ENCODE measurements at regions not wholly inside any gene's neighbourhood (a gene's known extent, or its start where the extent isn't known, plus 50 kb on each side); places are given as distances from the start of the nearest gene placed in this dataset.

- no peak overlapping the region for H3K23ac ChIP-seq (ENCODE audit: low read length)
- DNase-seq: no peak
- H3K36me3 ChIP-seq (ENCODE audit: control insufficient read depth in 1 of 2, insufficient read depth in 2 of 2, low read length in 2 of 2): no peaks in the 10 kb centered on the region
- no CpG with 5 or more reads among the region's 1 CpG for WGBS (ENCODE audit: extremely low coverage, insufficient coverage, insufficient read length)
- no peak overlapping the region for H2BK12ac ChIP-seq (ENCODE audit: low read length)
- H2BK5ac ChIP-seq (ENCODE audit: low read depth, low read length, poor library complexity): no peak overlapping the region
- H3K4me1 ChIP-seq (ENCODE audit: control insufficient read depth in 1 of 2, insufficient read depth in 2 of 2, low read length in 2 of 2): no peaks in the 10 kb centered on the region
- no peak overlapping the region for H4K91ac ChIP-seq (ENCODE audit: low read depth, low read length)
- no peaks in the 10 kb centered on the region for H3K9me3 ChIP-seq (ENCODE audit: insufficient read depth, low read depth, low read length)
- no peak overlapping the region for H3K4me2 ChIP-seq (ENCODE audit: low read length)
- H3K18ac ChIP-seq (ENCODE audit: low read length): no peak overlapping the region
- no peak overlapping the region for H3K4me3 ChIP-seq (ENCODE audit: low read depth, low read length)
- no peak overlapping the region for H4K8ac ChIP-seq (ENCODE audit: low read depth, low read length)
- no peak overlapping the region for H3K14ac ChIP-seq (ENCODE audit: low read length)
- no peak overlapping the region for H2BK120ac ChIP-seq (ENCODE audit: insufficient read depth, low read length, poor library complexity)
- no peak overlapping the region for H3K9ac ChIP-seq (ENCODE audit: low read length)
- H3K27ac ChIP-seq (ENCODE audit: low read depth, low read length): no peak overlapping the region
- H3K4ac ChIP-seq (ENCODE audit: low read depth, low read length): no peak overlapping the region
- H3K79me1 ChIP-seq (ENCODE audit: low read length): no peaks in the 10 kb centered on the region
- H3K79me2 ChIP-seq (ENCODE audit: control insufficient read depth, insufficient read depth, low read length, poor library complexity): no peaks in the 10 kb centered on the region
- no peak overlapping the region for H2AFZ ChIP-seq (ENCODE audit: insufficient read depth, low read length, poor library complexity)
- H2AK5ac ChIP-seq (ENCODE audit: low read length): no peak overlapping the region
- H3K27me3 ChIP-seq (ENCODE audit: insufficient read depth, low read length): no peaks in the 10 kb centered on the region
- H4K12ac ChIP-seq (ENCODE audit: low read depth, low read length): no peak overlapping the region
Observed at GRCh38 chr7:79964463-79964862, 170.2 kb upstream of the GNAI1 start.

DNA sequence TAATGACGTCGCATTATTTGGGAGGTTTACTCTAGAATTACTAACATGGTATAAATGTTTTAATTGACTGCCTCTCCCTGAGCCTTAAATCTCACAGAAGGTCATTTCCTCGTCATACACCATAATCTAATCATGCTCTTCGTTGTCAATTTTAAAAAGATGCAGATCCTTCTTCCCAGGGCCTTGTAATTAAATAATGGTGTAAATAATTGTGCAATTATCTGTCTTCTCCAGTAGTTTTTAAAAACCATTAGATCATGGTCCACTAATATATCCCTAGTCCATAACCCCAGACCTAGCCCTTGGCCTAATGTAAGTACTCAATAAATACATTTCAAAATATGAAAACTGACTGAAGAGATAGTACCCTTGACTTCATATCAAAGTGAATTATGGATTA lies 181.5 kb upstream of the GNAI1 start:
- no peak overlapping the region for H4K12ac ChIP-seq (ENCODE audit: low read depth, low read length)

DNA sequence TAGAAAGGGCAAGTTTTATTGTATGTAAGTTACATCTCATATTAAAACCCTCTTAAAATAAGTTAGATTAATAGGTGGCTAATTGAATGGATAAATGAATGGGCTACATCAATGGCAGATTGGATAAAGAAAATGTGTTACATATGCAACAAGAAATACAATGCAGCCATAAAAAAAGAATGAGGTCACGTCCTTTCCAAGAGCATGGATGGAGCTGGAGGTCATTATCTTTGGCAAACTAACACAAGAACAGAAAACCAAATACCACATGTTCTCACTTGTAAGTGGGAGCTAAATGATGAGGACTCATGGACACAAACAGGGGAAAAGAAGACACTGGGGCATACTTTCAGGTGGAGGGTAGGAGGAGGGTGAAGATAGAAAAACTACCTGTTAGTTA lies 182.2 kb upstream of the GNAI1 start:
- Histone ChIP-seq H2BK120ac (ENCODE audit: insufficient read depth, low read length, poor library complexity) (no peak overlapping the region), H3K36me3 (ENCODE audit: control insufficient read depth in 1 of 2, insufficient read depth in 2 of 2, low read length in 2 of 2) (no peaks in the 10 kb centered on the region), H4K91ac (ENCODE audit: low read depth, low read length) (no peak overlapping the region), H4K8ac (ENCODE audit: low read depth, low read length) (no peak overlapping the region), H3K79me2 (ENCODE audit: control insufficient read depth, insufficient read depth, low read length, poor library complexity) (no peaks in the 10 kb centered on the region), H3K9me3 (ENCODE audit: insufficient read depth, low read depth, low read length) (no peaks in the 10 kb centered on the region), H2AFZ (ENCODE audit: insufficient read depth, low read length, poor library complexity) (no peak overlapping the region), H3K4me2 (ENCODE audit: low read length) (no peak overlapping the region), H3K4me1 (ENCODE audit: control insufficient read depth in 1 of 2, insufficient read depth in 2 of 2, low read length in 2 of 2) (no peaks in the 10 kb centered on the region), H3K4me3 (ENCODE audit: low read depth, low read length) (no peak overlapping the region), H3K23ac (ENCODE audit: low read length) (no peak overlapping the region), H4K12ac (ENCODE audit: low read depth, low read length) (no peak overlapping the region), H3K27me3 (ENCODE audit: insufficient read depth, low read length) (no peaks in the 10 kb centered on the region), H3K79me1 (ENCODE audit: low read length) (no peaks in the 10 kb centered on the region), H3K27ac (ENCODE audit: low read depth, low read length) (no peak overlapping the region), H3K18ac (ENCODE audit: low read length) (no peak overlapping the region), H2AK5ac (ENCODE audit: low read length) (no peak overlapping the region), H3K9ac (ENCODE audit: low read length) (no peak overlapping the region), H3K14ac (ENCODE audit: low read length) (no peak overlapping the region), H2BK5ac (ENCODE audit: low read depth, low read length, poor library complexity) (no peak overlapping the region), H2BK12ac (ENCODE audit: low read length) (no peak overlapping the region), H3K4ac (ENCODE audit: low read depth, low read length) (no peak overlapping the region)
- no CpG with 5 or more reads among the region's 1 CpG for WGBS (ENCODE audit: extremely low coverage, insufficient coverage, insufficient read length)
- no peak for DNase-seq

More for the DNA sequence above, 181.5 kb upstream of the GNAI1 start:
- Histone ChIP-seq H3K4me1 (ENCODE audit: control insufficient read depth in 1 of 2, insufficient read depth in 2 of 2, low read length in 2 of 2) (no peaks in the 10 kb centered on the region), H3K9ac (ENCODE audit: low read length) (no peak overlapping the region), H3K4me2 (ENCODE audit: low read length) (no peak overlapping the region), H3K14ac (ENCODE audit: low read length) (no peak overlapping the region), H3K18ac (ENCODE audit: low read length) (no peak overlapping the region), H2BK120ac (ENCODE audit: insufficient read depth, low read length, poor library complexity) (no peak overlapping the region), H3K4ac (ENCODE audit: low read depth, low read length) (no peak overlapping the region), H3K79me2 (ENCODE audit: control insufficient read depth, insufficient read depth, low read length, poor library complexity) (no peaks in the 10 kb centered on the region), H4K8ac (ENCODE audit: low read depth, low read length) (no peak overlapping the region), H2AK5ac (ENCODE audit: low read length) (no peak overlapping the region), H2AFZ (ENCODE audit: insufficient read depth, low read length, poor library complexity) (no peak overlapping the region), H3K27ac (ENCODE audit: low read depth, low read length) (no peak overlapping the region), H2BK5ac (ENCODE audit: low read depth, low read length, poor library complexity) (no peak overlapping the region), H3K36me3 (ENCODE audit: control insufficient read depth in 1 of 2, insufficient read depth in 2 of 2, low read length in 2 of 2) (no peaks in the 10 kb centered on the region), H3K9me3 (ENCODE audit: insufficient read depth, low read depth, low read length) (no peaks in the 10 kb centered on the region), H3K79me1 (ENCODE audit: low read length) (no peaks in the 10 kb centered on the region), H3K4me3 (ENCODE audit: low read depth, low read length) (no peak overlapping the region), H3K23ac (ENCODE audit: low read length) (no peak overlapping the region), H3K27me3 (ENCODE audit: insufficient read depth, low read length) (no peaks in the 10 kb centered on the region), H4K91ac (ENCODE audit: low read depth, low read length) (no peak overlapping the region), H2BK12ac (ENCODE audit: low read length) (no peak overlapping the region)
- DNase-seq: no peak
- no CpG with 5 or more reads among the region's 4 CpGs for WGBS (ENCODE audit: extremely low coverage, insufficient coverage, insufficient read length)

GRCh38 chr7:79951415-79951814 lies 183.2 kb upstream of the GNAI1 start:
- no peak overlapping the region for H4K91ac ChIP-seq (ENCODE audit: low read depth, low read length)
- H3K9me3 ChIP-seq (ENCODE audit: insufficient read depth, low read depth, low read length): no peaks in the 10 kb centered on the region
- H3K9ac ChIP-seq (ENCODE audit: low read length): no peak overlapping the region
- no peak overlapping the region for H2BK5ac ChIP-seq (ENCODE audit: low read depth, low read length, poor library complexity)
- H4K8ac ChIP-seq (ENCODE audit: low read depth, low read length): no peak overlapping the region
- H3K36me3 ChIP-seq (ENCODE audit: control insufficient read depth in 1 of 2, insufficient read depth in 2 of 2, low read length in 2 of 2): no peaks in the 10 kb centered on the region
- 100% methylated on average over 1 of the region's 2 CpGs for WGBS (ENCODE audit: extremely low coverage, insufficient coverage, insufficient read length)
- H3K79me2 ChIP-seq (ENCODE audit: control insufficient read depth, insufficient read depth, low read length, poor library complexity): no peaks in the 10 kb centered on the region
- H3K18ac ChIP-seq (ENCODE audit: low read length): no peak overlapping the region
- no peak overlapping the region for H2BK12ac ChIP-seq (ENCODE audit: low read length)
- no peak overlapping the region for H3K4ac ChIP-seq (ENCODE audit: low read depth, low read length)
- H4K12ac ChIP-seq (ENCODE audit: low read depth, low read length): no peak overlapping the region
- no peak overlapping the region for H2AK5ac ChIP-seq (ENCODE audit: low read length)
- H2AFZ ChIP-seq (ENCODE audit: insufficient read depth, low read length, poor library complexity): no peak overlapping the region
- no peak overlapping the region for H3K4me3 ChIP-seq (ENCODE audit: low read depth, low read length)
- no peak overlapping the region for H3K23ac ChIP-seq (ENCODE audit: low read length)
- no peak overlapping the region for H3K14ac ChIP-seq (ENCODE audit: low read length)
- no peak overlapping the region for H2BK120ac ChIP-seq (ENCODE audit: insufficient read depth, low read length, poor library complexity)
- no peak overlapping the region for H3K4me2 ChIP-seq (ENCODE audit: low read length)
- H3K79me1 ChIP-seq (ENCODE audit: low read length): no peaks in the 10 kb centered on the region
- H3K27ac ChIP-seq (ENCODE audit: low read depth, low read length): no peak overlapping the region
- H3K4me1 ChIP-seq (ENCODE audit: control insufficient read depth in 1 of 2, insufficient read depth in 2 of 2, low read length in 2 of 2): no peaks in the 10 kb centered on the region
- DNase-seq: no peak
- H3K27me3 ChIP-seq (ENCODE audit: insufficient read depth, low read length): no peaks in the 10 kb centered on the region

All from trophoblast cell (in vitro differentiated cells and primary cell).